ENCODE measurements at regions not wholly inside any gene's neighbourhood (a gene's known extent, or its start where the extent isn't known, plus 50 kb on each side); places are given as distances from the start of the nearest gene placed in this dataset.
"Not testable (repeated sequence)": the region's sequence is repeated elsewhere in the genome, so short reads cannot be mapped to it uniquely, and the experiment has no call there.

DNA sequence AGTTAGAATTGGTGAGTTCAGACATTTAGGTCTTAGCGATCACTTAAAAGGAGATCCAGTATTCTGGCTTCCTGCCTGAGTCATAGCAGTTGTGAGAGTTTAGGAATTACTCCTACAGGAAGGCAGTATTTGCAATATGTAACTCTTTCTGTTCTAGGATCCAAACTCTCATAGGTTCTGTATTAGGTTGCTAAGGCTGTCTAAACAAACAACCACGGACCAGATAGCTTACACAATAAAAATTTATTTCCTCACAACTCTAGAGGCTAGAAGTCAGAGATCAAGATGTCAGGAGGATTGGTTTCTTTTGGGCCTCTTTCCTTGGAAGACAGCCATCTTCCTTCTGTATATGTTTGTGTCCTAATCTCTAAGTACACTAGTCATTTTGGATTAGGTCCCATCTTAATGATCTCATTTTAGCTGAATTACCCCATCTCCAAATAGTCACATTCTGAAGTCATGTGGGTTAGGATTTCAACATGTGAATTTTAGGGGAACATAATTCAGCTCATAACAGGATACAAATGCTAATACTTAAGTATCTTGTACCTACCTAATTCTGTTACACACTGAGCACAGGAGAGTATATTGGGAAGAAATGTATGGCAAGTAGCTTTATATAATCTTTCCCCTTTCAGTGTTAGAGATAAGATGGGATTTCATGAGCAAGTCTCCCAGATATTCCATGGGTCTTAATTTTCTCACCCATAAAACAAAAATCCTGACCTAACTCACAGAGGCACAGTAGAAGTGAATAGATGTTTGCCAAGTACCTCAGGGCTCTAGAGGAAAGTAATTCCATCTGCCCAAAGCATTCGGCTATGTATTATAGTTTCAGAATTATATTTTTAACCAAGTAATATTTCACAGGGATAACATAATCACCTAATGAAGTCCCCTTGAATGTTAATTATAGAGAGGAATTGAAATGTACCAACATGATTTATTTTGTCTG lies 144.4 kb downstream of the PTBP2 start:
- no peak for DNase-seq

DNA sequence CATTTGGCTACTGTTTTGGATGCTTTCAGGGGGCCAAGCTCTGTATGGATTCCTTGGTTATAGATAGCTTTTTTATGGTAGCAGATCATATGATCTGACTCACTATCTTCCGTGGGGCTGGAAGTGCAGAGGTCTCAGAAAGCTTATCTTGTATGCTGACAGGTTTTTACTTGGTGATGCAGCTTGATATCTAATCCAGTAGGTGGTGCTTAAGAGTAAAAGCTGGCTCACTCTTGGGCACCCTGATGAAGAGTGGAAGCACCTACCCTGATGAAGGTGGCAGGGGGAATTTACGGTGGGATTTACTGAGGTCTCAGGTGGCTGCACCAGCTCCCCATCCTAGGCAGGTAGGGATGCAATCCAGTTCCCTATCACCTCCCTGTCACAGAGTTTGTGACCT lies 151.2 kb downstream of the PTBP2 start:
- no peak for DNase-seq

DNA sequence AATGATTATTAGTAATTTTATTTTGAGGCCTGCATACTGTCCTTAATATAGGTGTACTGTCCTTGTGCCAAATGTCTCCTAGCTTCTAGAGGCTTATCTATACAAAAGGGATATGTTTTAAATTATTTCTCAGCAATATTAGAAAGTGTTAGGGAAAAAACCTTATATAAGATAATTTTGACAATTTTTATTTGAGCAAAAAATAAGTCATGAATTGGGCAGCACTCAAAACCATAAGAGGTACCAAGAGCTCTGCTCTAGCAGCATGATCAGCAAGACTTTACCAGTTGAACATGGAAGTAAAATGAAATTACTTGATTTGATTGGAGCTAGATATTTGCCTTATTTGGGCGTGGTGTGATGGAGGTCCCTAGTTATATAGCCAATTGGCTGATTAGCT lies 157.1 kb downstream of the PTBP2 start:
- DNase-seq = no peak

GRCh38 chr1:96880626-96881025 lies 159.0 kb downstream of the PTBP2 start:
- no peak for DNase-seq

DNA sequence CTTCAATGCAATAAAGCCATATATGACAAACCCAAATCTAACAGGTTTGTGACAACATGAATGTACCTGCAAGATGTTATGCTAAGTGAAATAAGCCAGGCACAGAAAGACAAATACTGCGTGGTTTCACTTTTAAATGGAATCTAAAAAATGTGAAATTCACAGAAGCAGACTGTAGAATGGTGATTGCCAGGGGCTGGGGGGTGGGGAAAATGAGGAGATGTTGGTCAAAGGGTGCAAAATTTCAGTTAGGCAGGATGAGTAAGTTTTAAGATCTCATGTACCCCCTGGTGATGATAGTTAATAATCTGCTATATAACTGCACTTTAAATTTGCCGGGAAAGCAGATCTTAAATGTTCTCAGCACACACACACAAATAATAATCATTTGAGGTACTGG lies 160.5 kb downstream of the PTBP2 start:
- no peak for DNase-seq

GRCh38 chr1:96886474-96886873 lies 164.9 kb downstream of the PTBP2 start:
- no peak for DNase-seq

DNA sequence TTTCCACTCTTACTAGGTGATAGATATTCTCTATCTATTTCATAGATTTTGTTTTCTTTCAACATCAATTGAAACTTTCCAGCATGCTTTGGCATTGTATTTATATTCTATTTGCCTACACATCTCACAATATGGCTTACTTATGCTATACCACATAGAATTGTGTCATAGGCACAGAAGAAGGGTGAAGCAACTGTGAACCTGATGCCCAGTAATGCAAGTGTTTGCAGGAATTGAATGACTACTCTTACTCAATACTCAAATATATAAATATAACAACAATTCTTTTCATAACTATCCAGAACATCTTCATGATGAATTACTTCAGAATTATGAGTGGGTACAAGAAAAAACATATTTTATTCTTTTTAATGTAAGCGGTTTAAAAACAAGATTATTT lies 165.9 kb downstream of the PTBP2 start:
- no peak for DNase-seq

DNA sequence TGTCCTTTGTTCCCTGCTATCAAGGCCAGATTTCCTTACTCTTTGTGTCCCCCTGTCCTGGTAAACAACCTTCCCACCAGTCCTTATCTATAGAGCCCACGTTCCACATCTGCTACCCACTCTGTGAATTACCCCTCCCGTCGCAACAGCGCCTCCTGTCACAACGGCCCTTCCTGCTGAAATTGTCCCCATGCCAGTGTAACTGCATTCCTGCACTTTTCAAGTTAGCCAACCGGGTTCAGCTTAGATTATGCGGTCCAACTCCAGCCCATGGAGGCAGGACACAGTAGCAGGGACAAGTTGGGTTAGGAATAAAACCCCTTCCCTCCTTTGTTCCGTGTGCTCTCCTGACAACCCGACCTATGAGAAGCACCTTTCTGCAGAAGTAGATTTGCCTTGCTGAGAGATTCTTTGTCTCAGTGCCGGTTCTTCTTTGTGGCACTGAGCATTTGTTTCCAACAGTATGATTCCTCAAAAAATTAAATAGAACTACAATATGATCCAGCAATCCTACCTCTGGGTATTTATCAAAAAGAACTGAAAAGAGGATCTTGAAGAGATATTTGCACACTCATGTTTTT lies 180.3 kb downstream of the PTBP2 start:
- DNase-seq = no peak

- DNase-seq = no peak
Observed at GRCh38 chr1:96912248-96912647, 190.7 kb downstream of the PTBP2 start.

GRCh38 chr1:96915701-96916100 lies 194.1 kb downstream of the PTBP2 start:
- not testable (repeated sequence) for DNase-seq

DNA sequence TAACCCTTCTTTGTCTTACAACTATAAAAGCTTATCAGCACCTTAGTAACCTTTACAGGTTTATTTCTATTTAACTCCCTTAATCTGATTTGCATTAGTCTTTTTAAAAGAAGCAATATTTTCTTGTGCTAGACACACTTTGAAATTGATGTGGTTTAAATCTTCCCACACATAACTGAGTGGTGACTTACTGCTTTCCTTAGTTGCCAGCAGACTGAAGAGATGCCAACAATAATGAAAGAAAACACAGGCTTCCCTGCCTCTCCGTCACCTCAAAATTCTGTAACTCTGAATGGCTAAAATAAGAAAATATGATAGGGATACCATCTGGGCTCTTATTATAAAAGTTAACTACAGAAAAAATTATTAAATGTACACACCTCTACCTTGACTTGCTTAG lies 196.8 kb downstream of the PTBP2 start:
- no peak for DNase-seq

- DNase-seq = no peak
Observed at GRCh38 chr1:96922181-96922580, 200.6 kb downstream of the PTBP2 start.

- no peak for DNase-seq
Observed at GRCh38 chr1:96923753-96924152, 202.2 kb downstream of the PTBP2 start.

GRCh38 chr1:96926176-96926575 lies 204.6 kb downstream of the PTBP2 start:
- DNase-seq = no peak

DNA sequence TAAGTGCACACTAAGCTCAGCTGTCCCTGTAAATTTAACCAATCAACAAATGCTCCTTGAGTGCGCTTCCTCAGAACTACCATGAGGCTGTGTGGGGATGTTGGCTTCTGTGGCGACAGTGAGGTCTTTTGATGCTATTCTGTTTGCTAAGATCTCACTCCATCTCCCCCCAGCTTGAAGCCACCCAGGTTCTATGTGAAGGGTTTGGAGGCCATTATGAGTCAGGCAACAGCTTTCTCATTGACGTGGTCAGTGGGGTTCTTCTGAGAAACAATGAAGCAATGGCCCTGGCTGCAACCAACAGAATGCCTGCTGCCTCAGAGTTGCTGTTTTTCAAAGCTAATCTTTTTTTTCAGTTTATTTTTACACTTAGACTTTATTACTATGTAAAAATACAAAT lies 205.5 kb downstream of the PTBP2 start:
- DNase-seq = no peak

DNA sequence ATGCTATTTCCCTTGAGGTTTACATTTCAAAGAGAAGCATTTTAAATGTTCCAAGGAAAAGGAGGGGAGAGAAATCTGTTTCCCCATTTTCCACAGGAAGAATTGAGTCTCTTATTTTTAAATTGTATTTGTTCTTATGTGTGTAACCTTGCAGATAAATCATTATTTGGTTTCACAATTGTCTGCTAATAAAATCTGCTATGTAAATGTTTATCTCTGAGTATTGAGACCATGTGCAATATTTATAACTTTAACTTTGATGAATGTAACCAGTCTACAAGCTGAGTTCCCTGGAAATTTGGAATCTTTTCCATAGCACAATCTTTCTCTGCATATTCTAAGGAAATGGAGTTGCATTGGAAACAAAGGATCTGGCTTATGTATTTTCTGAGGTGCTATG lies 209.6 kb downstream of the PTBP2 start:
- DNase-seq = no peak

DNA sequence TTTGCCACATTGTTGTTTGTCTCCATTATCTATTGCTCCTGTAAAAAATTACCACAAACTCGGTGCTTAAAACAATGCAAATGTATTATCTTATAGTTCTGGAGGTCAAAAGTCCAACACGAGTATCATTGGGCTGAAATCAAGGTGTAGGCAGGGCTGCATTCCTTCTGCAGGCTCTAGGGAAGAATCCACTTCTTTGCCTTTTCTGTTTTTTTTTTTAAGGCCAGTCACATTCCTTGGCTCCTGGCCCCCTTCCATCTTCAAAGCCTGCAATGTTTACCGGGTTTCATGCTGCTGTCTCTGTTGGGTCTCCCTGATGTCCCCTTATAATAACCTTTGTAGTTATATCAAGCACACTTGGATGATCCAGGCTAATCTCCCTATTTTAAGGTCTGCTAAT lies 212.7 kb downstream of the PTBP2 start:
- no peak for DNase-seq

- no peak for DNase-seq
Observed at GRCh38 chr1:96944432-96945092, 223.0 kb downstream of the PTBP2 start.

GRCh38 chr1:96945509-96946084 lies 224.0 kb downstream of the PTBP2 start:
- DNase-seq = no peak

DNA sequence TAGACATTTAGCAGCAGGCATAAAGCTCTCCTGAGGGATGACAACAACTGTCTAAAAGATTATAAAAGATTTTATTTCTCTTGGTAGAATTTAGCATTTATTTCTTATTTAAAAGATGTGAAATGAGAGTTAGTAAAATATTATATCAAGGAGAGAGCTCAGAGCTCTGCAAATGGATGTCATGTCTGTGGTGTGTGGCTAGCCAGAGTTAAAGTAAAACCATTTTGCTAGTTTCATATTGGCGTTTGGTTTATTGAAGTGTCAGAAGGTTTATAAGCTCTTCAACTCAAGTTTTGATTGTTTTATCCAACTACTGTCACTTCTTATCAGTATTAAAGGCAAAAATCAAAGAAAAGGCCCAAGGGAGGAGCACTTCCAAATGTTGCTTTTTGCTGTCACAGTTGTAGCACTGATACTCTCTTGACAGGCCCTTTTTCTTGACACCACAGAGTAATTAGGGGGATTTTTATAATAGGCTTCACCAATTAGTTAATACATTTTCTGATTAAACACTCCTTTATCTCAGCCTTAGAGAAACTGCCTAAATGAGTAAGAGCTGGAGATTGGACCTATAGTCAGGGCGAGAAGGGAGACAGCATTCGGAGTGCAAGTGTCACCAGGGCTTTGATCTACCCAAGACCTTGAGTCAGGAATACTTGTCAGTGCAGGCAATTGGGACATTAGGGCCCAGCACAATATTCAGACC lies 233.9 kb downstream of the PTBP2 start:
- DNase-seq = no peak

- DNase-seq = no peak
Observed at GRCh38 chr1:96962216-96962615, 240.6 kb downstream of the PTBP2 start.

GRCh38 chr1:96962751-96963211 lies 241.2 kb downstream of the PTBP2 start:
- no peak for DNase-seq

DNA sequence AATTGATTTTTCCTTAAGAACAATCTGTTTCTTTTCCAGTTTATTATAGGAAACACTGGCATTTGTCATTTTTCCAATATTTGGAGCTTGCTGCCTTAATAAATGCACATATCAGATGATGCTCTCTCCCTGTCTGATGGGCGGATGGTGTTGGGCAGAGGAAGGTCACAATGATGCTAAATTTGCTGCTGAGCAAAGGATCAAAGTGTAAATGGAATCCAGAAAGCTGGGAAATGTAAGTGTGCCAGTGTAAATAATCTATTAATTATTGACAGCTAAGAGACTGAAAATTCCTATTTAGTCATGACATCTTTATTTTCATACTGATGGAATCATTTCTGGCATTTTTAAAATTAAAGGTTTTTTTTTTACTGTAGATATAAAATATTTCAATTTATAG lies 243.2 kb downstream of the PTBP2 start:
- no peak for DNase-seq

Data from NCI-H2081 (cell line).